ENCODE measurements at regions not wholly inside any gene's neighbourhood (a gene's known extent, or its start where the extent isn't known, plus 50 kb on each side); places are given as distances from the start of the nearest gene placed in this dataset.
A peak's percentile ranks its signal among the peaks of the same experiment; 100 is the strongest.

- DNase-seq (ENCODE audit: low read depth in 3 of 3) = no peak
Measured at GRCh38 chr1:59146056-59146455, 150.8 kb upstream of the FGGY start.

- DNase-seq (ENCODE audit: low read depth in 3 of 3) = peak in 2 of 3 experiments; percentile 14 to 20
Measured at GRCh38 chr1:59146651-59147358, 150.1 kb upstream of the FGGY start.

GRCh38 chr1:59149435-59149834 is 147.5 kb upstream of the FGGY start:
- DNase-seq (ENCODE audit: low read depth in 3 of 3) = no peak

GRCh38 chr1:59150577-59151386 is 146.1 kb upstream of the FGGY start:
- DNase-seq (ENCODE audit: low read depth in 3 of 3) = no peak

DNA sequence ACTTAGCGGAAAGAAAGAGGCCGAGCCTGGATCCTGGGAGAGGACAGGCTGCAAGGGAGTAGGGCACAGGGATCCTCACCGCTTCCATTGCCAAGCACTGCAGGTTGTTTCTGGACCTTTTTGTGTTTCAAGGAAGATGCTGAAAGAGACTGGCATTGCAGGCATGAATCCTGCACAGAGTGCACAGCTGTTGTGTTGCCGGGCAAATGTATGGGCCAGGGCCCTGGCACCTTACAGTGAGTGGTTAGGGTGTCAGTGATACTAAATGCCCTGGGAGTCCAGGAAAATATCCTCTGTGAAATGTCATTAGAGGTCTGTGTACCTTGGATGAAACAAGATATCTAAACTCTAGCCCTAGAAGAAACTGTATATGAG is 145.5 kb upstream of the FGGY start:
- DNase-seq (ENCODE audit: low read depth in 3 of 3) = no peak

DNA sequence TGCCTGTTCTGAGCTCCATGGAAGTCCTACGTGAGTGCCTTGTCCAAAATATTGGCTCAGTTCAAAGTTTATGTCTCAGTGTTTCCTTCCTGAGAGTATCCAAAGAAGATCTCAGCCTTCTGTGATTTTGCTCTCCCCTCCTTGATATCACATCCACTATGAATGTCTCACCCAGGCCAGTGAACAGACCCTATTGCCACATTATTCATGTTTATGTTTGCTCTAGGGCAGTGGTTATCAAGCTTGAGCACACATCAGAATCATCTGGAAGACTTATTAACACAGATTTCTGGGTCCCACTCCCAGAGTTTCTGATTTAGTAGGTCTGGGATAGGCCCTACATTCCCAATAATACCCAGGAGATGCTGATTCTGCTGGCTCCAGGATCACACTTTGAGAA is 145.0 kb upstream of the FGGY start:
- DNase-seq (ENCODE audit: low read depth in 3 of 3) = no peak

DNA sequence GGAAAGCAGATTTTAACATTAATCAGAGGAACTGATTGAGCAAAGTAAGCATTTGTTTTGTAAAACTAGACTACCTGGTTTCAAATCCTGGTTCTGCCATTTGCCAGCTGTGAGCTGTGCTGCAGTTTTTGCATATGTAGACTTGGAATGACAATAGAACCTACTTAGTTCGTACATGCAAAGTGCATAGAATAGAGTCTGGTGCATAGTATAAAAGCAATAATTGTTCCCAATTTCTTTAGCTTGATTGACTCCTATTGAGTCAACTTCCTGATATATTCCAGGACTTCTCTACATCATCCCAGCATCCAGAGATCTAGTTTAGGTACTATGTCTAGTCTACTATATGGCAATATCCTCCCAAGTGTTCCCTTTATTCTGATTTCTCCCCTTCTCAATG is 144.4 kb upstream of the FGGY start:
- DNase-seq (ENCODE audit: low read depth in 3 of 3) = no peak

DNA sequence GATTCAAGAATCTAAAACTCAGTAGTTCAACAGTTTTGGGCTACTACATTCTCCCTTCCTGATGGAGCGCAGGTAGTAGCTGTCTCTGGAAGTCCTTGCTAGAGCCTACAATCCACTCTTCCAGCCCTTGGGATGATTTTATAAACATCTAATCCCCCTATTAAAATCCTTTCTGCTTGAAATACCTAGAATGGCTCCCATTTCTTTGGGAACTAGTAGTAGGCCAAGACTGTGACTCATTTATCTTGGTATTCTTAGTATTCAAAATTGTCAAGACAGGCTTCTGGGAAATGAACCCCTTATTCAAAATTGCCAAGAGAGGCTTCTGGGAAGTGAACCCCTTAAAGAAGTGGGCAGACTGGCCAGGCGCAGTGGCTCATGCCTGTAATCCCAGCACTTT is 142.5 kb upstream of the FGGY start:
- DNase-seq (ENCODE audit: low read depth in 3 of 3) = no peak

DNA sequence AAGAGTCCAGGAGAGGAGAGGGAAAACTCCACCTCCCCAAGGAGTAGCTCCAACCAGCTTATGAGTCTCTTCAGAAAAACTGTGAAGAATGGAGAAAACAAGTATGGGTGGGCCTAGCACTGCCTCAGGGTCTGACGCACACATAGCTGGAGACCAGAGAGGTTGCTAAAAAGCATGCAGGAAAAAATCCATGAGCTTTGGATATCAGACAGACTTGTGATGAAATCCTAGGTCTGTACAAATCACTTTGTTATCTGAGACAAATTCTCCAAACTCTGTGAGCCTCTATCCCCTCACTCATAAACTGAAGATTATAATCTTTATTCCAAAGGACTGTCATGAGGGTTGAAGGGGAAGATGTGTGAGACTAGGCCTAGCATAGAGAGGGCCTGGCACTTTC is 141.5 kb upstream of the FGGY start:
- no peak for DNase-seq (ENCODE audit: low read depth in 3 of 3)

DNA sequence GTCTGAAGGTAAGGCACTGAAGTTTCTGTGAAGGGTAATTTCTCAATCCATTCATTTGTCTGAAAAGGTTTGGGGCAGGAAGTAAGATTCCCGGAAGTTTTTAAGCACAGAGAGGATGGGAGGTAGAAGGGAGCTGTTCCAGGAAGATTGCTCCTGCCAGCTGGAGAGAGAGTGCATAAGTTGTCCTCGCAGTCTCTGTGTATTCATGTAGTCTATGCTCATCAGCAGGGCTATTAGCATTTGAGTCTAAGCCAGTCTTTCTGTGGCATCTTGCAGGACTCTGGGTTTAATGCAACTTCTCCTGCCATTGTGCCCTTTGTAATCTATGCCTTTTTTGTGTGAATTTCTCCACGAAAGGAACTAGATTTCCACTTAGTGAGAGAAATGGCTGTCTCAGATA is 140.8 kb upstream of the FGGY start:
- DNase-seq (ENCODE audit: low read depth in 3 of 3) = no peak

DNA sequence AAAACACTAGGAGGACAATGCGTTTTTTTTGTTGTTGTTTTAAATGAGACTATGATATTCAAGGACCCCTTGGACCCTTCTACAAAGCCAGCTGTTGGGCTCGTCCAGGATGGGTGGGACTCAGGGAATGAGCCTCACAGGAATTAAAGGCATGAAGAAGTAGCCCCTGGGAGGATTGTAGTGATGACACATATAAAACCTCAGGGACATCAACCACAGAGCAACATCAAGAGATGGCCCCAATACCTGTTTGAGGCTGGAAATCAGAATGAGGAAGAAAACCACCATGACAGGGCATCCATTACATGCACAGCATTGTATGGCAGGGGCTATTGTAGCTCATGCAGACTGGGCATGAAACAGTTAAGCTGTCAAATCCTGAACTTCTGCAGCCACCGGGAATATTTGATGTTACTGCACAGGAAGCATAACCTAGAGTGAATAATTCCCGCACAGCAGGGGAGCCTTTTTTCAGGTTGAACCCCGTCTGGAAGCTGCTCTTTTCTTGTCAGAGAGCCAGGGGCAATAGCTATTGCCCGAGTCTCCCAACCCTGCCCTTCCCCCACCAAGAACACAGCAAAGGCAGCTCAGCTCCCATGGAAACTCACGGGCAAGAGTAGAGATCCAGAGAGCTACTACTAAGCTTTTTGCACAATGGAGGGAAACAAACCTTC is 140.2 kb upstream of the FGGY start:
- no peak for DNase-seq (ENCODE audit: low read depth in 3 of 3)

DNA sequence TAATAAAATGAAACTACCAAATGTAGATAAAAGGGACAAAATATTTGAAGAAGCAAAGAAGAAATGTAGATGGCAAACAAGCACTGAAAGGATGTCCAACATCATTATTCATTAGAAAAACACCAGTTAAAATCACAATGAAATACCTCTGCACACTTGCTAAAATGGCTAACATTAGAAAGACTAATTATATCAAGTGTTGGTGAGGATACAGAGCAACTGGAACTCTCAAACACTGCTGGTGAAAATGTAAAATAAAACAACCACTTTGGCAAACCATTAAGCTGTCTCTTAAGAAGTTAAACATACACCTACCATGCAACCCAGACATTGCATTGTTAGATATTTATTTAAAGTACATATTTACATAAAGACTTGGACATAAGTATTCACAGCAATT is 138.6 kb upstream of the FGGY start:
- DNase-seq (ENCODE audit: low read depth in 3 of 3) = no peak

- DNase-seq (ENCODE audit: low read depth in 3 of 3) = no peak
Measured at GRCh38 chr1:59159557-59160203, 137.2 kb upstream of the FGGY start.

DNA sequence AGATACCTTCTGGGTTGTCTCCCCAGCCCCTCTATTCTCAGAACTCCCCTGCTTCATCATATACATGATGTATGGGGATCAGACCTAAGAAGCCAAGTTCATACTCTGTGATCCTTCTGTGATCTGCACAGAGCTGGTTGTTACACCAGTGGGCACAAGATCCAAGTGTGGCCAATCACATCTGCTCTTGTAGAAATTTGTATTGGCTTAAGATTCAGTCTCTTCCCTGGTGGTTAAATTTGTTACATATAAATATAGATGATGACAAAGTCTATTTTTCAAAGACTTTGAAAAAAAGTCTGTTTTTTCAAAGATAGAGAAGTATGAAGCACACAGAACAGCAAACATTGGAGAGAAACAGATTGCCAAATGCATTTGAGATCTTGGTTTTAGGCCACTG is 135.8 kb upstream of the FGGY start:
- DNase-seq (ENCODE audit: low read depth in 3 of 3) = no peak

DNA sequence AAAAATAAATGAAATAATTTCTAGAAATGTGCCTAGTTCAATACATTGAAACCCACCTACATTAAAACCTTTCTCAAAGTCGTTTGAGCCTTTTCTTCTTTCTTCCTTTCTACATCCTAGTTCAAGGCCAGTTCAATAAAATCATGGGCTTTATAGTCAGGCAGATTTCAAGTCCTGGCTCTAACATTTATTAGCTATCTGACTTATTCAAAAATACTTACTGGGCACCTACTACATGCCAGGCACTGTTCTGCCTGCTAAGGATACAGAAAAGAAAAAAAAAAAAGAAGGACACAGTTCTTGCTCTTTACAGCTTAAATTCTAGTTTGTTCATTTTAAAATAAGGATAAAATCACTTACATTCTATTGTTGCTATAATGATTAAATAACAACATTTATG is 134.2 kb upstream of the FGGY start:
- DNase-seq (ENCODE audit: low read depth in 3 of 3) = no peak

DNA sequence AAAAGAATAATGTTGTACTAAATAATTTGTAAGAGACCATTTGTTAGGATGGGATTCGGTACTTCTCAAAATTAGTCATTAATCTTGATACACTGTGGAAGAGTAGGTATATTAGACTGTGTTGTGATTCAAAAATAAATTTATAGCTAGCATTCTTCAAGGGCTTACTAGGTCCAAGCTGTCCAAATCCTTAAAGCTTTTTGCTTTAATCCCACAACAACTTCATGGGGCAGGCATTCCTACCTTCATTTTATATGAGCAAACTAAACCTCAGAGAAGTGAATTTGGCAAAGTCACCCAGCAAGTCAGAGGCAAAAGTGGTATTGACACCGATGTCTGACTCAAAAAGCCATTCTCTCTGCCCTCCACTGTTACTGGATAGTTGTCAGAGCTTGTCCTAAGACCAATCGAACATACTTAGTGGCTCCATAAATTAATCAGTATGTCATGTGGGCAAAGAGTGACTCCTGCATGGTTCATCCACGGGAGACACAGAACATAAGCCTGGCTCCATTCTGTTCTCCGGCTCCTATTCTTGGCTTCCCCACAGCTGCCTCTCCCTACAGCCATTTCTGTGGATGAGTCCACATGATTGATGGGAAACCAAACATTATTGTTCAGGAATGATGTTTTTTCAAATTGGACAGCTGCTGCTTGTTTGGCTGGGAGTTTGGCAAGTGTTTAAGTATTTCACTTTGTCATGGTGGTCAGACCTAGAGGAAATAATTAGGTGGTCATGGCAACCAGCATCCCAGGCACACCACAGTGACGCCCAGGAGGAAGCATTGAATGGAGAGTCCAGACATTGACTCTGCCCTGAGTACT is 133.4 kb upstream of the FGGY start:
- no peak for DNase-seq (ENCODE audit: low read depth in 3 of 3)

GRCh38 chr1:59164371-59164770 is 132.5 kb upstream of the FGGY start:
- DNase-seq (ENCODE audit: low read depth in 3 of 3) = no peak

DNA sequence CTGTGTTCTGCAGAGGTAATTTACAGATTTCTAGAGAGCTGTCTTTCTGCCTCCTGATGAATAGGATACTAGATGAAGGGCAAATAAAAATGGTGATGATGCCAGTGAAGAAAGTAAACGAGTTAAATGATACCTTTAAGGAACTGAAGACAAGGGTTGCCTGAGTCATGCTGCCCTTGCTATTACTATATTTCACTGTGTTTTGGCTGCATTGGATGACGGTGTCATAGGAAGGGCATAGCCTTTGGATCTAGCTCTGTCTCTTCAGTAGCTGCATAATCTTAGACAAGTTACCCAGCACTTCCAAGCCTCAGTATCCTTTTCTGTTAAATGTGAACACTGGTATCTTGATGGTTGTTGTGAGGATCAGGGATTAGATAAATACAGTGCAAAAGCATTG is 131.5 kb upstream of the FGGY start:
- no peak for DNase-seq (ENCODE audit: low read depth in 3 of 3)

GRCh38 chr1:59169703-59170102 is 127.2 kb upstream of the FGGY start:
- no peak for DNase-seq (ENCODE audit: low read depth in 3 of 3)

DNA sequence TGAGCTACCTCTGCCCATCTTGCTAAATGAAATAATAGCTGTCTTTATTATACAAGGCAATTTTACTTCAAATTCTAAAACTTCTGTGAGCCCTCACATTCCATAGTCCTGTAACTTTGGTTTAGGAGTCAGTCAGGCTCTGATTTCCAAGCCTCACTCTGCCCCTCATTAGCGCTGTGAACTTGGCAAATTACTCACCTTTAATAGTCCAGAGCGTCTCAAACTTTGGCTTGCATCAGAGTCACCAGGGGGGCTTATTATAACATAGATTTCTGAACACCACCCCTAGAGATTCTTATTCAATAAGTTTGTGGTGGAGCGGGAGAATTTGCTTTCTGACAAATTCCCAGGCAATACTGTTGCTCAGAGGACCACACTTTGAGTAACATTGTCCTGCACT is 126.2 kb upstream of the FGGY start:
- DNase-seq (ENCODE audit: low read depth in 3 of 3) = no peak

- no peak for DNase-seq (ENCODE audit: low read depth in 3 of 3)
Measured at GRCh38 chr1:59171788-59172187, 125.1 kb upstream of the FGGY start.

GRCh38 chr1:59172693-59173092 is 124.2 kb upstream of the FGGY start:
- no peak for DNase-seq (ENCODE audit: low read depth in 3 of 3)
